IPS DF 4.7 (cell line): ENCODE measurements at regions not wholly inside any gene's neighbourhood (a gene's known extent, or its start where the extent isn't known, plus 50 kb on each side); places are given as distances from the start of the nearest gene placed in this dataset.

ENCODE experiments used
- DNase-seq: peaks from one replicate; pipeline ENCODE4 v3.0.0-alpha.2; 2013; ENCODE audit warnings: low spot score; ENCODE audit errors: extremely low read depth

- DNase-seq, result no peak
These were observed 360.4 kb upstream of the CELF2 start for GRCh38 chr10:10657139-10657760.

- DNase-seq, result no peak
These were observed 359.4 kb upstream of the CELF2 start for GRCh38 chr10:10658172-10658785.

- no peak for DNase-seq
These were observed 357.6 kb upstream of the CELF2 start for GRCh38 chr10:10660054-10660453.

- DNase-seq, result no peak
These were observed 356.5 kb upstream of the CELF2 start for GRCh38 chr10:10661176-10661575.

GRCh38 chr10:10662716-10663408 lies 354.8 kb upstream of the CELF2 start:
- DNase-seq, result no peak

GRCh38 chr10:10663622-10664021 lies 354.1 kb upstream of the CELF2 start:
- DNase-seq, result no peak

- no peak for DNase-seq
These were observed 351.9 kb upstream of the CELF2 start for GRCh38 chr10:10665750-10666149.

GRCh38 chr10:10667466-10667865 lies 350.2 kb upstream of the CELF2 start:
- DNase-seq, result no peak

GRCh38 chr10:10676972-10677371 lies 340.7 kb upstream of the CELF2 start:
- DNase-seq, result no peak

- DNase-seq, result peak; percentile 72
These were observed 340.2 kb upstream of the CELF2 start for GRCh38 chr10:10677479-10677878.

GRCh38 chr10:10680496-10680895 lies 337.2 kb upstream of the CELF2 start:
- DNase-seq, result no peak

- DNase-seq, result no peak
These were observed 332.7 kb upstream of the CELF2 start for GRCh38 chr10:10684972-10685371.

GRCh38 chr10:10685566-10685965 lies 332.1 kb upstream of the CELF2 start:
- DNase-seq, result no peak

GRCh38 chr10:10687751-10688150 lies 329.9 kb upstream of the CELF2 start:
- no peak for DNase-seq

- DNase-seq, result no peak
These were observed 318.2 kb upstream of the CELF2 start for GRCh38 chr10:10699427-10699826.

- no peak for DNase-seq
These were observed 316.5 kb upstream of the CELF2 start for GRCh38 chr10:10701084-10701611.

- no peak for DNase-seq
These were observed 315.5 kb upstream of the CELF2 start for GRCh38 chr10:10702211-10702610.

- DNase-seq, result no peak
These were observed 314.3 kb upstream of the CELF2 start for GRCh38 chr10:10703382-10703781.

- no peak for DNase-seq
These were observed 305.4 kb upstream of the CELF2 start for GRCh38 chr10:10712155-10712704.

GRCh38 chr10:10714327-10714726 lies 303.3 kb upstream of the CELF2 start:
- DNase-seq, result no peak

GRCh38 chr10:10716972-10717371 lies 300.7 kb upstream of the CELF2 start:
- DNase-seq, result no peak

- DNase-seq, result no peak
These were observed 295.2 kb upstream of the CELF2 start for GRCh38 chr10:10722422-10722821.
